GM18520 (cell line): ENCODE measurements at regions not wholly inside any gene's neighbourhood (a gene's known extent, or its start where the extent isn't known, plus 50 kb on each side); places are given as distances from the start of the nearest gene placed in this dataset.

Experiments used
- ATAC-seq: cut with Tn5 transposase; IDR thresholded peaks from one replicate; pipeline ENCODE4 v1.9.1; 2021; ENCODE audit not compliant: unreplicated experiment

DNA sequence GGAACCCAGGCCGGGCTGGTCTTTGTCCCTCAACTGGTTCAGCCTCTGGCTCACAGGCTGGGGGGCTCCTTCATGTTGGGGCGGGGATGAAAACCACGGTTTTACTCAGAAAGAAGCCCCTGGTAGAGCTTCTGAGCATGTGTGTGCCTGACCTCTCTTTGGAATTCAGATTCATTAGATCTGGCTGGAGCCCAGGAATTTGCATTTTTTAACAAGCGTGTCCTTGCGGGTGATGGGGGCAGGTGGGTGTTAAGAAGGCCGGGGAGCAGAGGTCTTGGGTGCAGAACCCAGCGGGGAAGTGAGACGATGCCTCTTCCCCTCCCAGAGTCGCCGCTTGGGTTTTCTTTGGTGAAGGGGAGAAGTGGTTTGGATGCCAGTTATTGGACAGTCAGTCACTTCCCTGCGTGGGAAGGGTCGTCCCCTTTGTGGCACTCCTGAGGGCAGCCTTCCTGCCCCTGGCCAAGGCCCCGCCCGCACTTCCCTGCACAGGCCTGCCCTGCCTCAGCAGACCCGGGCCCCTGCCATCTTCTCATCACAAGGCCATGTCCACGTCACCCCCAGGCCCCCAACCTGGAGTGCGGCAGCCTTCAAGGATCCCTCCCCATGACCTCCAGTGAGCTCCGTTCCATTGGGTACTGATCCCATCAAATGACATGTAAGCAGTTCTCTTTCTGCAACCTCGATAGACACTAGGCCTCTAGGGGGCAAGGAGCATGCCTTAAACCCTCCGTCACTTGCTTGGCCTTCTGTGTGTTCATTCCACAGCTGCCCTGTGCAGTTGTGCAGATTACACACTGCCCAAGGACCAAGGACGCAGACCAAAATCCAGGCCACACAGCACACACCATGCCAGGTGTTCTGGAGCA, 177.7 kb upstream of the CIBAR2 start:
- no peak for ATAC-seq

DNA sequence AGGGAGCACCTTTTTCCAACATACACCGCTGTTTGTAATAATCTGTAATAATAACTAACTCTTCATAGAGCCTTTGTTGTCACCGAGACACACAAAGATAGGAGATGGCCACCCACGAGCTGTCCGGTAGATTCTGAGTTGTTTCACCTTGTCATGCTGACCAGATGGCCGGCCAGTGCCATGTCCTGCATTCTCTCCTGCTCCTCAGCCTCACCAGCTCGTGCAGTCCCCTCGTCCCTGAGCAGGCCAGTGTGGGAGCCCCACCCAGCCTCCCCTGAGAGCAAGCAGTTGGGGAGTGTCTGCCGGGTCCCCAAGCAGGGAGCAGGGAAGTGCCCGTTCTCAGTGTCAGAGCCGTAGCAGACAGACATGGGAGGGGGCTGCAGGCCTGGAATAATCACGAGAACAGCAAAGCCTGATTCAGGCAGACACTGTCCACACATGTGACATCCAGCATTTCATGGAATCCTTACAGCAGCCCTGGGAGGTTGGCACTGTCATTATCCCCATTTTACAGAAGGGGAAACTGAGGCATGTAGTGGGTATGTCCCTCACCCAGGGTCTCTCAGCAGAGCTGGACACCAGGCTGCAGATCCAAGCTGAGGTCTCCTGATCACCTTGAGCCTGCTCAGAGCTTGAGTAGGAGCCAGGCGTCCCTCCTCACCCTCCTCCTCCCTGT, 178.5 kb upstream of the CIBAR2 start:
- ATAC-seq, result no peak

DNA sequence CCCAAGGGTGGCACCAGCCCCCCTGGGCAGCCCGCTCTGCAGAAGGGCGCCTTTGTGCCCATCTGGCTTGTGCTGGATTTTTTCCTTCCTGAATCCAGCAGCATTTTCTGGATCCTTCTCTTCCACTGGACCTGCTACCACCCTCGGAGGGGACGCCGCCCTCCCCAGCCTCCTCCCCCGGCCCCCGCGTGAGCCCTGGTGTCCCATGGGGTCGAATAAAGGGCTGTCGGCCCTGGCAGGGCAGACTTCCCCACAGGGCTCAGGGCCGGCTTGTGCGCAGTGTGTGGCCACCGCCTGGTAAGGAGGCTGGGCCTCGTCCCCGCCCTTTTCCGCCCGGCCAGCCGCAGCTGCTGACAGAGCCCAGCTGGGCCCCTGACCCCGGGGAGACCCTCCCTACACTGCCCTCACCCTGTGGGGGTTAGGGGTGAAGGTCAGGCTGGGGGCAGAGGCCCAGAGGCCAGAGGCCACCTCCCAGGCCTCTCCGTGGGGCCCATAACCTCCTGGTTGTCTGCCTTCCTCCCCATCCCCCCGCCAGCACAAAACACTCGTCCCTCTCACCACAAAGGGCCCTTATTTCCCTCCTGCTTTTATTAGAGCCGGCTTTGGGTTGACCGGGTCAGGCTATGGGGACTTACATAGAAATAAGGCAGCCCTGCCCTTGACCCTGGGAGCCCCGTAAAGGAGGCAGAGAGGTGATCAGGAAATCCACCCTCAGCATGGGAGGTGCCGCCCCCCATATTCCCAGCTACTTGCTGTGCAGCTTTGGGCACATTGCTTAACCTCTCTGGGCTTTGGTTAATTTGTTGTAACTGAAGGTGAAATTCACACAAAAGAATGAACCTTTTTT, 179.3 kb upstream of the CIBAR2 start:
- ATAC-seq, result no peak

DNA sequence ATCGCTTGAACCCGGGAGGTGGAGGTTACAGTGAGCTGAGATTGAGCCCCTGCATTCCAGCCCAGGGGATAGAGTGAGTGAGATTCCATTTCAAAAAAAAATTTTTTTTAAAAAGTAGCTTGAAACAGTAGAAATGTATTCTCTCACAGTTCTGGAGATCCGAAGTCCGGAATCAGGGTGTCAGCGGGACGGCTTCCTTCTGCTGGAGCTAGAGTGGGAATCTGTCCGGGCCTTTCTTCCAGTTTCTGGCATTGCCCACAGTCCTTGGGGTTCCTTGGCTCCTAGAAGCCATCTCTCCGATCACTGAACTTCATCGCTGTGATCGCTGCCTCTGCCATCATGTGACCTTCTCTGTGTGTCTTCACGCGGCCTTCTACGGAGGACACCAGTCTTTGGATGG, 181.2 kb upstream of the CIBAR2 start:
- no peak for ATAC-seq

DNA sequence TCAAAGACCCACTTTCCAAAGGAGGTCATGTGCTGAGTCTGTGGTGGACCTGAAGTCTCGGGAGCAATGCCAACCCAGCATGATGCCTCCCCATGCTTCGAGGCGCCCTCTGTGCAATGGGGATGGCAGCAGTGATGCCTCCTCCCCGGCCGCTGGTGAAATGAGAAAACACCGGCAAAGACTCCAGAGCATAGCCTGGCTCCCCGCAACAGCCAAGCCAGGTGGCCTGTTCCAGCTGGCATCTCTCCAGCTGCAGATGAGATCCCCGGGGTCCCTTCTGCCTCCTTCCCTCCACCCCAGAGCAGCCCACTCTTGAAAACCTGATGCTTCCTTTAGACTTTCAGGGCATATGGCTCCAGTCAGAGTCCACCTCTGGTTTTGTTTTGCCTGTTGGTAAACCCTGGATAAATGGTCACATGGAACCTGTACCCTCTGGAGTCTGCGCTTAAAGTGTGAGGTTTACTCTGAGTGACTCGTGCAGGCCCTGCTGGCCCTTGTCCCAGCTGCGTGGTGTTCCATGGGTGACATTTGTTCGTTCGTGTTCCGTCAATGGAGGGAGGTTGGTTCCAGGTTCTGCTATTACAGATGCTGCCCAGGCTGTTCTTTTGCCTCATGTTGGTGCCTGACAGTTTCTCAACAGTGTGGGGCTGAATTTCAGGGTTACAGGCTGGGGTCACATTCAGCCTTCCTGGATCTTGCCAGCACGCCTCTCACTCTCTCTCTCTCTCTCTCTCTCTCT, 181.8 kb upstream of the CIBAR2 start:
- no peak for ATAC-seq

DNA sequence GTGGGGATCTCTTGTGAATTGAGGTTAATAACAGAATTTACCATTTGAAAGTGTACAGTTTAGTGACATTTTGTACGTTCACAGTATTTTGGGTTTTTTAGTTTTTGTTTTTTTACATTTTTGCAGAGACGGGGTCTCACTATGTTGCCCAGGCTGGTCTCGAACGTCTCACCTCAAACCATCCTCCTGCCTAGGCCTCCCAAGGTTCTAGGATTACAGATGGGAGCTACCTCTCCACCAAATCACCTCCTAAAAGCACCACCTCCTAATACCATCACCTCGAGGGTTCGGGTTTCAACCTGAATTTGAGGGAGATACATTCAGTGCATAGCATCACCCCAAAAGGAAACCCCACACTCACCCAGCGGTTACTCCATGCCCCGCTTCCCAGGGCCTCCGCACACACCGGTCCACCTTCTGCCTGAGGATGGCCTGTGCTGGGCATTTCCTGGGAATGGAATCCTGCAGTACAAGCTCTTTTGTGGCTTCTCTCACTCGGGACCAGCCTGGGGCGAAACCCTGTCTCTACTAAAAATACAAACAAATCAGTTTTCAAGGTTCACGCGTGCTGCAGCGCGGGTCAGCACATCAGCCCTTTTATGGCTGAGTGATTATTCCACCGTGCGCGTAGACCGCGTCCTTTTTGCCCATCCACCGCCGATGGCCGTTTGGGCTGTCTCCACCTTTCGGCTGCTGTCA, 182.7 kb upstream of the CIBAR2 start:
- ATAC-seq, result no peak

DNA sequence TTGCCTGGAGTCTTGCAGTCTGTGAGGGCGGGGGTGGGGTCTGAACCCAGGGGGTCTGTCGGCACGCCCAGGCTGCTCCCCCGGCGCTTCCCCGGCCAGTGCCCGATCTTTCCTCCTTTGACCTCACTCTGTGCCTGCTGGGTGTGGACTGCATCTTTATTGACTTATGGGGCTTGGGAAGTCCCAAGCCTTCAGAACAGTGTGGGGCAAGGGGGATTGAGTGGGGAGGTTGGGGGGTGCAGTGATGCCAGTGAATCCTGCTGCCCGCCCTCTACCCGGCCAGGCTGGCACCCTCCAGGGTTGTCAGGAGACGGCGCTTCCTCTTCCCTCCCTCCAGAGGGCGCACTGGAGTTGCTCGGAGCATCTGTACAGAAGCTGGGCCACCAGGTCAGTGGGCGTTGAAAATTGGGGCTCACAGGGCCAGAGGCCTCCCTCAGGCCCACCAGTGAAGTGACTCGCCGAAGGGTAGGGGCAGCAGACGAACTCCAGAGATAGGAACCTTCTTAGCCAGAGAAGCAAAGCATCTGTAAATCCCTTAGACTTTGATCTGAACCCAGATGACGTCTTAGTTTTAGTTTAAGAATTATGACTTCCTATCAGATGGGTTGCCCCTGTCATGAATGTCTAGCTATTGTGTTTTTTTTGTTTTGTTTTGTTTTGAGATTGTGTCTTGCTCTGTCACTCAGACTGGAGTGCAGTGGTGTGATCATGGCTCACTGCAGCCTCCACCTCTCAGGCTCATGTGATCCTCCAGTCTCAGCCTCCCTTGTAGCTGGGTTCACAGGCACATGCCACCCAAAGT, 184.8 kb upstream of the CIBAR2 start:
- no peak for ATAC-seq

DNA sequence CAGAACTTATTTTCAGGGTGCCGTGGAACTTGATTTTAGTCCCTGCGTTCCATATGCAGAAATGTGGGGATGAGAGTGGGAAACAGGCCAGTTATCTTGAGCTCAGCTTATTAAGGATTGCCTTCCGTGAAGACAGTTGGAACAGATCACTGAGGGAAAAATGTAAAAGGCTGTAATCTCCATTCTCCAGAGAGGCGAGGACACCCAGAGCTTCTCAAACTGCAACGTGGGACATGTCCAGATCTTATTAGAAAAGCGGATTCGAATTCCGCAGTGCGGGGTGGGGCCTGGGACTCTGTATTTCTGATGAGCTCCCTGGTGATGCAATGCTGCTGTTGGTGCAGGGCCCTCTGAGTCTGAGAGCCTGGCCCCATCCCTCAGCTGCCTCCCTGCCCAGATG, 185.6 kb upstream of the CIBAR2 start:
- no peak for ATAC-seq

DNA sequence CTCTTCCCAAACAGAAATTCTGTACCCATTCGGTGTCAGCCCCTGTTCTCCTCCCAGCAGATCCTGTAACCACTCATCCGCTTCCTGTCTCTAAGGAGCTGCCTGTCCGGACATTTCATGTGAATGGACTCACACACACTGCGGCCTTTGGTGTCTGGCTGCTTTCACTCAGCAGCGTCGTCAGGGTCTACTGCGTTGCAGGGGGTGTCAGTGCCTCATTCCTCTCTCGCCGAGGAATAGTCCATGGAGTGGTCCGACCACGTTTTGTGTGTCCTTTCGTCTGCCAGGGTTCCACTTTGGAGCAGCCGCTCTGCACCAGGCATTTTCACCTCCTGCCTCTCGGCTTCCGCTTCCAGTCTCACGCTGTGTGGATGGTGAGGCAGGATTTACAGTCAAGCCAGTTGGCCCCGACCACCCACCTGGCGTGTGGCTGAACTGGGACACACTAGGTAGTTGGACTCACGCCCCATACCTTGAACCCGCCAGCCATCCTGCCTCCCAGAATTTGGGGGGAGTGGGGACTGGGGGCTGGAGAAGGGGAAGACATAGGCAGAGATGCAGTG, 188.2 kb upstream of the CIBAR2 start:
- no peak for ATAC-seq

DNA sequence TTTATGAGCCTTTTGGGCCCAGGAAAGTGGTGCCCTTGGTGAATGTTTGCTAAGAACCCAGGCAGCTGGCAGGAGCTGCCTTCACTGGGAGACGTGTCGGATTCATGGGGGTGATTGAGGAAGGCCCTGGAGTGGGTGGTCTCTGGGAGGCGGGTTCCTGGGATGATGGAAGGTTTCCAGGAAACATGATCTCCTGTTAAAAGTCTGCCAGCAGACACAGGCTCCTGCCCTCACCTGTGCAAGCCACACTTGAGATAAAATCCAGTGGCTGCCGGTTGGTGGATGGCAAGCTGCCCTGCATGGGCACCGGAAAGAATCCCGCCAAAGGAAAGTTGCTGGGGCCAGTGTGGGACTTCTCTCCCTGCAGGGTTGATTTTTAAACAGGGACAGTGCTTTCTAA, 189.0 kb upstream of the CIBAR2 start:
- ATAC-seq, result no peak

DNA sequence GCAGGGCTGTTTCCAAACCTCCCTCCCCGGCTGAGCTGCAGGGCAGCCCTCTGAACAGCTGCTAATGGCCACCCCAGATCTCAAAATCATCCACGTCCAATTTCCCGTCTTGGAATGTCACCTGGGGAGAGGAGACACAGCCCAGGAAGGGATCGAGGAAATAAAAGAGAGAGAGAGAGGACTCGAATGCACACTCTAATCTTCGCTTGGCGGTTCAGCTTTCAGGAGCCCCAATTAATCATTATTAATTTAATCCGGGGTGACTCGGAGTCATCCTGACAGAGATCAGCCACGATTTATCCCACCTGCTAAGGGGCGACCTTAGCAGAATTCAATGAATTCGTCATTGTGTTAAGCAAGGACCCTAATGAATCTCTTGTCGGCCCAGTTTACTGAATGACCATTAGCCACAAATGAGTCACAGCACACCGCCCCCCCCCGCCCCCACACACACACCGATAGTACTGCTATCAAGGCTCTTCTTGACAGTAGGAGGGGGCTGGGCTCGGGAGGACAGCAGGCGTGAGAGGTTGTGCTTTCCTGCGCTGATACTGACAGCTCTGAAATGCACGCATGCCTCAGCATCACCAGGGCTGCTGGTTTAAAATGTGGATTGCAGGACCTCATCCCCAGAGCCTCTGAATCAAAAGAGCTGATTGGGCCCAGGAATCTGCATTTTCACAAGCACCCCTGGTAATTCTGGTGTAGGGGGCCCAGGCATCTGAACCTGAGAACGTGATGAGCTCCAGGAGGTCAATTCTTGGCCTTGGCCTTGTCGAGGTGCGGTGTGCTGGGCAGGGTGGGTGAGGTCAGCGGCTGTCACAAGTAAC, 190.0 kb upstream of the CIBAR2 start:
- ATAC-seq, result no peak

DNA sequence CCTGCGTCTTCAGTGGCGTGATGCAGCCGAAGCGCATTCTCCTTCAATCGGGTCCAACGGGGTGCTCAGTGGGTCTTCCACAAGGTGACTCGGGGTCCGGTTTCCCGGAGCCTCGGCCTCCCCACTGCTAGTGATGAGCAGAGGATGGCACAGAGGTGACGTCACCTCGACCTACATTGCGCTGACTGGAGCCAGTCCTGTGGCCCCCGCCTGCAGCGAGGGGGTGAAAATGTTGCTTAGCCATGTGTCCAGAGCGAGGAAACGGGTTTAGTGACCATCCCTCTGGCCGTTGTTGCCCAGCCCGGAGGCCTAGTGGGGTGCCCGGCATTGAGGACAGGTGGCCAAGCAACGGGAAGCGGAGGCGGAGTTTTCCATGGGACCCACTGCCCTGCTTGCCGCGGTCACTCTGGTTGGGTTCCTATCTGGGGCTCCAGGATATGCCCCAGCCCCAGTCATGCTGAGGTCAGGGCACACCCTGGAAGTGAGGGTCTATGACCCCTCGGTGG, 190.6 kb upstream of the CIBAR2 start:
- no peak for ATAC-seq

DNA sequence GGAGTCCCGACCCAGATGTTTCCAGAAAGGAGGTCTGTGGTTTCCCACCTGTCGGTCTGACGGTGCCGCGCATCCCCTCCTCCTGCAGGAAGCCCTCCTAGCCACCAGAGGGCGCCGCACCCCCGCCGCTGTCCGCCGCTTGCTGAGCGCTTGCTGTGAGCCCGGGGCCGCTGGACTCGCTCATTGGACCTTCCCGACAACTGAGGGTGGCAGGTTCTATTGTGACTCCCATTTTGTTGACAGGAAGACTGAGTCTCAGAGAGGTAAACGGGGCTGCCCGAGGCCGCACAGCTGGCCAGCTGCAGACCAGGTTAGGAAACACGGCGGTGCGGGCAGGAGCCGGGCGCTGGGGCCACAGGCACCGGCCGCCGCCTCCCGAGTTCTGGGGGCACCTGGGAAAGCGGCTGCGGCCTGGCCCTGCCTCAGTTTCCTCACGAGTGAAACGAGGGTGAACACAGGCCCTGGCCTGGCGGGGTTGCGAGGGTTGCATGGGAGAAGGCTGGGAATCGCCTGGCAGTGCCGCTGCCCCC, 191.1 kb upstream of the CIBAR2 start:
- no peak for ATAC-seq

DNA sequence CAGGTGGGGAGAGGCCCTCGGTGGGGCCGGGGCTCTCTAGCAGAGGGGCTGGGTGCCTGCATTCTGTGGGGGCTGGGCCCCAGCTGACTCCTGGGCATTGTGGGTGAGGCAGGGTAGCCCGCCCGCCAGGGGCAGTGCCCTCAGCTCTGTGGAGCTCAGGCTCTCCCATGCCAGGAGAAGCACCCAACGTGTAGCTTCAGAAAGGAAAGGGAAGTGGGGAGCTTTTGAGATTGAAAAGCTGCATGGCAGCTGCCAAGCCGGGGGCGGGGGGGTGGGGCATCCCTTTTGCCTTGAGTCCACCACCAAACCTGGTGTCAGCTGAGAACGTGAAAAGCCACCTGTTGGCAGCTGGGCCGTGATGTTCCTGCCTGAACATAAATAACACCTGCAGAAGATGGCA, 192.1 kb upstream of the CIBAR2 start:
- ATAC-seq, result no peak

DNA sequence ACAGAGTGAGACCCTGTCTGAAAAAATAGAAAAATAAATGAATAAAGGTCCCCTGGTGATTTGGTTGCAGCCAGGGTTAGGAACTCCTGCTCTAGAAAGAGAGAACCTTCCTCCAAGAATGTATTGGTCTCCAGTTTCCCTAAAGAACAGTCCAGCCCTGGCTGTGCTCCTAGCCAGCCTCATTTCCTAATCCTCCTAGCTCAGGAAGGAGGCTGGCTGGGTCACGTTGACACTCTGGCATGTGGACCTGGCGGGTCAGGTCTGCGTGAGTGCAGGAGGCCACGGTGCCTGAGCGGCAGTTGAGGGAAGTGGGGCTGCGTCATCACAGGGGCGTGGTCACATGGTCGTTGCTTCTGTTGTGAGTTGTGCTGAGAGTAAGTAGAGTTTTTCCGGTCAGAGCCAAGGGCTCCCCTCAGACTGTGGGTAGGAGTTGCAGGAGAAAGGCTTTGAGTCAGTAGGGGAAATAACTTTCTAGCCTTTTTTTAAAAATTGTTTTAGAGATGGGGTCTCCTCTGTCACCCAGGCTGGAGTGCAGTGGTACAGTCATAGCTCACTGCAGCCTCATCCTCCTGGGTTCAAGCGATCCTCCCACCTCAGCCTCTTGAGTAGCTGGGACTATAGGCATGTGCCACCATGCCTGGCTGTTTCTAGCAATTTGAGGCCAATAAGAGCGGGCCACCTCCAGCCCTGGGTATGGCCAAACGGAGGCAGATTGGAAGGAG, 194.0 kb upstream of the CIBAR2 start:
- no peak for ATAC-seq

DNA sequence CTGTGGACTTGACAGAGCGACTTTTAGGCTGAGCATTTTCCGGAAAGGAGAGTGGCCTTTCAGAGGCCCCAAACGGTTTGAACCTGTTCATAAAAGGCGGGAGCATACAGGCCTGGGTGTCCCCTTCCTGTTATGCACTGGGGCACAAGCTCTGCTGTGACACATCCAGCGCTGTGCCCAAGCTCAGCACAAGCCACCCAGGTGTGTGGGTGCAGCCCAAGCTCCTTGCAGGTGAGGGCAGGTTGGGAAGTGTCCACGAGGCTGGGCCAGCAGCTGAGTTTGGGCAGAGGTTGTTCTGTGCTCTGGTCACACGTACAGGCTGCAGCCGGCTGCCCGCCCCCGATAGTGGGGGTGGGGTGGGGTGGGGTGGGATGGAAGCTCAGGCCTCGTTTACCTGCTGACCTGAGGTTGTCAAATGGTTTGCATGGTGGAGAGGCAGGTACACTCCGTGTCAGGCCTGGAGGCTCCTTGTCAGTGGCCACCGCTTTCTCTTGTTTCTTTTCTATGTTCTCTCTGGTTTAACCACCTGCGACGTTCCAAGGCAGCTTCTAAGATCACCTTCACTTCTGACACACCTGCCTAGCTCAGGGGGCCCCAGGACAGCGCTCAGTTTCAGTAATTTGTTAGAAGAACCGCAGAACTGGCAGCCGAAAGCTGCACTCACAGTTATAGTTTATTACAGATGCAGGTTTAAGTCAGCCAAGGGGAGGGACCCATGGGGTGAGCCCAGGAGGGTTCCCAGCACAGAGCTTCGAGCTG, 194.7 kb upstream of the CIBAR2 start:
- ATAC-seq, result no peak
